HUDEP-2 (cell line): ENCODE measurements at regions not wholly inside any gene's neighbourhood (a gene's known extent, or its start where the extent isn't known, plus 50 kb on each side); places are given as distances from the start of the nearest gene placed in this dataset.

Experiments used
- DNase-seq, 76 experiments: peaks; one replicate each; lab custom pipeline; 2025; ENCODE audit not compliant: unreplicated experiment in 76 of 76; lab: John Stamatoyannopoulos, UW

DNA sequence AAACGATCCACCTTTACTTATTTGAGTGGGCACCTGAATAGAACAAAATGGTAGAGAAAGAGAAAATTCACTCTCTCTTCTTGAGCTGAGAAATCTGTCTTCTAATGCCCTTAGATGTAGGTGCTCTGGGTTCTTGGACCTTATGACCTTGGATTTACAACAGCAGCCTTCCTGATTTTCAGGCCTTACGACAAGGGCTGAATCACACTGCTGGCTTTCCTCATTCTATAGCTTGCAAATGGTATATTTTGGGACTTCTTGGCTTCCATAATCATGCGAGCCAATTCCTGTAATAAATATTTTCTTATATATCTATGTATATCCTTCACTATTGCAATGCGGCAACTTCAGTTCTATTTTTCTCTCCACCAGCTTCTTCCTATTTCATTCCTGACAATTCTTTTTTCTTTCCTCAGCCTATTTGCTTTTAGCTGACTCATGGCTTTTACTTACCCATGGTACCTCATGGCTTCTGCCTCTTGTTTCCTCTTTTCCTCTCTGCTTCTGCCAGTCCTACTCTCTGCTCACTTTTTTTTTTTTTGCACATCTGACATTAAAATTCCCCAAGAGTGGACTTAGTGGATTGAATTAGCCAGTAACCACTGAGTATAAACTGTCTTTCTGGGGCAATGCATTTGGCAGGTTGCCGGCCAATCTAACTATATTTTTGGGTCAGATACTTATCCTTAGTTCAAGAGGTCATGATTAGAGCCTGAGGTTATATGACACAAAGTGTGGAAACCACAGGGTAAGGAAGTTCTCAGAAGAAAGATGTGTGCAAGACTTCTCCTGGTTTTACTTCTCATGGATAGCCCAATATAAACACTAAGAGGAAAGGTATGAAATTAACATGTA lies 359.5 kb downstream of the TMEM135 start:
- DNase-seq: no peak

DNA sequence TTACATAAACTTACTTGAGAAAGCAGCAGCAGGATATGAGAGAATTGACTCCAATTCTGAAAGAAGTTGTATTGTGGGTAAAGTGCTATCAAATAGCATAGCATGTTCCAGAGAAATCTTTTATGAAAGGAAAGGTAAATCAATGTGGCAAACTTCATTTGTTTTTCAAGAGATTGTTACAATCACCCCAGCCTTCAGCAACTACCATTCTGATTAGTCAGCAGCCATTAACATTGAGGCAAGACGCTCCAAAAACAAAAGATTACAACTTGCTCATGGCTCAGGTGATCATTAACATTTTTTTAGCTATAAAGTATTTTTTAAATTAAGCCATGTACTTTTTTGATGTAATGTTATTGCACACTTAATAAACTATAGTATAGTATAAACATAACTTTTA lies 357.2 kb downstream of the TMEM135 start:
- no peak for DNase-seq

DNA sequence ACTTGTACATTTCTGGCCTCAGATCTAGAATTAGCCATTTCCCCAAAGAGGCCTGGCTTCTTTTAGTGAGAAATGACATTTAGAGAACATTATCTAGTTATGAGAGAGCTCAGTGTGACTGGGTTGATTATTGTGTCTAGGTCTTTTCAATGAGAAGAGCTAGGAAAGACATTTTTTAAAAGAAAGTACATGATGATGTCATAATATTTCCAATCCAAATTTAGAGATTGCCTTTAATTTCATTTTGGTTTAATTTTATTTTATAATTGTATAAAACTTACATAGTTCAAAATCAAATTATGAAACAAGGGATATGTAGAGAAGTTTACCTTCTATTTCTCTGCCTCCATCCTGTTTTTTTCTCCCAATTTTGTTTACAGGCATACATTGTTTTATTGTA lies 354.9 kb downstream of the TMEM135 start:
- DNase-seq: no peak

GRCh38 chr11:87391496-87391895 lies 353.8 kb downstream of the TMEM135 start:
- no peak for DNase-seq

GRCh38 chr11:87384078-87384729 lies 346.5 kb downstream of the TMEM135 start:
- no peak for DNase-seq

DNA sequence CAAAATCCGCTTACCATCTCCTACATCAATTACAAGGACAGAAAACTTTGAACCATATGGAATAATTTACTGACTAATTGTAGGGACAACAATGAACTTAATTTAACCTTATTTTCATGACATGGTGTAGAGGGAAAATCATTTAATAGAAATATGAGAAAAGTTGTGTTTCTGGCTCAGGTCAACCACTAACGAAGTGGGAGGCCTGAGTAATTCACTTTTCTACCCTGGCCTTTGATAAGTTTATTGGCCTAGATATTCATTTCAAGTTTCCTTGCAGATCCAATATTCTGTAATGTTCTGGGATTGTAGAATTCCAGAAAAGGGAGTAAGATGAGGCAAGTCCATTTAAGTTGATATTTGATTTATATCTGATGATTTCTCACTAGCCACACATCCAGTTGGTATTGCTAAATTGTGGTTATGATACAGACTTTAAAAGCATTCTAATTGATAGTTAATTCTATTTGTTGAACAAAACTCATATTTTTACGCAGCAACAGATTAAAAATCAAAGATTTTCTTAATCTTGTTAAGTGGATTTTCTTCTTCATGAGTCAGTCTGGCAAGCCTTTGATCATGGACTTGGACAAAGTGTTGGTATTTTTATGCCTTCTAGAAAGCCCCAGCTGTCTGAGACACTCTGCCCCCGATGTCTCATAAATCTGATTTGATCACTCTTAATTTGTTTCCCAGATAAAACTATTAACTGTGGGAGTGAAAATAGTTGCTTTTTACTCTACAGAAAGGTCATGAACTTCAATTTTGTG lies 336.5 kb downstream of the TMEM135 start:
- no peak for DNase-seq
